Epithelial cell of esophagus (primary cell): ENCODE measurements at regions not wholly inside any gene's neighbourhood (a gene's known extent, or its start where the extent isn't known, plus 50 kb on each side); places are given as distances from the start of the nearest gene placed in this dataset.
A peak's percentile ranks its signal among the peaks of the same experiment; 100 is the strongest.
"Not testable (repeated sequence)": the region's sequence is repeated elsewhere in the genome, so short reads cannot be mapped to it uniquely, and the experiment has no call there.

Experiments
- DNase-seq: peaks from one replicate; pipeline ENCODE4 v3.0.0; 2010; ENCODE audit warnings: low read depth
- H3K4me3 ChIP-seq: 2 replicates; pipeline ENCODE4 v1.5.1; 2011; ENCODE audit warnings: mild to moderate bottlenecking, low read length, control low read depth
- CTCF ChIP-seq: IDR thresholded peaks from 2 replicates; pipeline ENCODE4 v1.5.1; 2011; ENCODE audit warnings: low read depth, mild to moderate bottlenecking, low read length, control low read depth, inconsistent platforms; ENCODE audit not compliant: insufficient read depth; ENCODE audit errors: missing control alignments

GRCh38 chr1:238343852-238344251 is 453.1 kb upstream of the ZP4 start:
- H3K4me3 ChIP-seq = no peak overlapping the region
- no peak for TF ChIP-seq CTCF
- DNase-seq = no peak

- no peak for DNase-seq
Observed at GRCh38 chr1:238341395-238341794, 450.7 kb upstream of the ZP4 start.

GRCh38 chr1:238340989-238341388 is 450.3 kb upstream of the ZP4 start:
- no peak for TF ChIP-seq CTCF
- no peak overlapping the region for H3K4me3 ChIP-seq
- DNase-seq = no peak

More at GRCh38 chr1:238341395-238341794, 450.7 kb upstream of the ZP4 start:
- no peak overlapping the region for H3K4me3 ChIP-seq
- TF ChIP-seq CTCF = no peak

GRCh38 chr1:238336531-238336930 is 445.8 kb upstream of the ZP4 start:
- no peak overlapping the region for H3K4me3 ChIP-seq
- no peak for TF ChIP-seq CTCF
- peak; percentile 79 for DNase-seq

- no peak for TF ChIP-seq CTCF
- DNase-seq = no peak
- no peak overlapping the region for H3K4me3 ChIP-seq
Observed at GRCh38 chr1:238334170-238334569, 443.4 kb upstream of the ZP4 start.

GRCh38 chr1:238331557-238331956 is 440.8 kb upstream of the ZP4 start:
- H3K4me3 ChIP-seq = no peak overlapping the region
- no peak for DNase-seq
- no peak for TF ChIP-seq CTCF

GRCh38 chr1:238329671-238330070 is 438.9 kb upstream of the ZP4 start:
- no peak for TF ChIP-seq CTCF
- no peak overlapping the region for H3K4me3 ChIP-seq
- DNase-seq = no peak

GRCh38 chr1:238327033-238327432 is 436.3 kb upstream of the ZP4 start:
- H3K4me3 ChIP-seq, DNase-seq: not testable (repeated sequence)

- not testable (repeated sequence) for DNase-seq, H3K4me3 ChIP-seq
Observed at GRCh38 chr1:238326479-238326878, 435.8 kb upstream of the ZP4 start.
